BJ (cell line): ENCODE measurements at regions not wholly inside any gene's neighbourhood (a gene's known extent, or its start where the extent isn't known, plus 50 kb on each side); places are given as distances from the start of the nearest gene placed in this dataset.
"Not testable (repeated sequence)": the region's sequence is repeated elsewhere in the genome, so short reads cannot be mapped to it uniquely, and the experiment has no call there.

ENCODE experiments used
- CTCF ChIA-PET: fragments of 350-600 bp; formaldehyde crosslinking; extraction: SDS; loops from one replicate; lab custom pipeline; 2021; ENCODE audit warnings: antibody characterized with exemption, inconsistent platforms; lab: Yijun Ruan, JAX
- POLR2A ChIA-PET: fragments of 300-600 bp; sonication (Branson Sonifier 250); formaldehyde crosslinking; extraction: SDS; loops from one replicate; lab custom pipeline; 2021; ENCODE audit warnings: antibody characterized with exemption; lab: Charles Lee
- DNase-seq: peaks from one replicate; pipeline ENCODE4 v3.0.0-alpha.2; 2011; ENCODE audit warnings: low read depth
- H3K27me3 ChIP-seq: 2 replicates; pipeline ENCODE4 v1.6.0; 2011; ENCODE audit warnings: low read length; ENCODE audit not compliant: control insufficient read depth, insufficient read depth
- H3K36me3 ChIP-seq: 2 replicates; pipeline ENCODE4 v1.5.1; 2011; ENCODE audit warnings: low read length; ENCODE audit not compliant: control insufficient read depth, insufficient read depth
- H3K4me3 ChIP-seq: 2 replicates; pipeline ENCODE4 v1.5.1; 2011; ENCODE audit warnings: low read depth, mild to moderate bottlenecking, control low read depth, low read length
- TF ChIP-seq, protein P1 (sequence below): IDR thresholded peaks from 2 replicates; pipeline ENCODE4 v1.5.1; 2011; ENCODE audit warnings: low read depth, mild to moderate bottlenecking, control low read depth, inconsistent platforms, low read length, moderate library complexity; ENCODE audit not compliant: insufficient read depth

DNA sequence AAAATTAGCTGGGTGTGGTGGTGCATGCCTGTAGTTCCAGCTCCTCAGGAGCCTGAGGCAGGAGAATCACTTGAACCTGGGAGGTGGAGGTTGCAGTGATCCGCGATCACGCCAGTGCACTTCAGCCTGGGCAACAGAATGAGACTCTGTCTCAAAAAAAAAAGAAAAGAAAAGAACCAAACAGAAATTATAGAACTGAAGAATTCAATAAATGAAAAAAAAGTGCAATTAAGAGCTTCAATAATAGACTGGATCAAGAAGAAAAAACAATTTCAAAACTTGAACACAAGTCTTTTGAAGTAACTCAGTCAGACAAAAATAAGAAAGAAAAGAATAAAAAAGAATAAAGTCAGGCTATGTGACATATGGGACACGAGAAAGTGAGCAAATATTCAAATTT lies 175.8 kb upstream of the ZSWIM2 start:
- H3K4me3 ChIP-seq, result no peak overlapping the region
- ChIA-PET POLR2A (no interaction called here), CTCF (no interaction called here)
- no peak for DNase-seq
- no peaks in the 10 kb centered on the region for H3K36me3 ChIP-seq
- no peaks in the 10 kb centered on the region for H3K27me3 ChIP-seq
- TF ChIP-seq, protein P1, sequence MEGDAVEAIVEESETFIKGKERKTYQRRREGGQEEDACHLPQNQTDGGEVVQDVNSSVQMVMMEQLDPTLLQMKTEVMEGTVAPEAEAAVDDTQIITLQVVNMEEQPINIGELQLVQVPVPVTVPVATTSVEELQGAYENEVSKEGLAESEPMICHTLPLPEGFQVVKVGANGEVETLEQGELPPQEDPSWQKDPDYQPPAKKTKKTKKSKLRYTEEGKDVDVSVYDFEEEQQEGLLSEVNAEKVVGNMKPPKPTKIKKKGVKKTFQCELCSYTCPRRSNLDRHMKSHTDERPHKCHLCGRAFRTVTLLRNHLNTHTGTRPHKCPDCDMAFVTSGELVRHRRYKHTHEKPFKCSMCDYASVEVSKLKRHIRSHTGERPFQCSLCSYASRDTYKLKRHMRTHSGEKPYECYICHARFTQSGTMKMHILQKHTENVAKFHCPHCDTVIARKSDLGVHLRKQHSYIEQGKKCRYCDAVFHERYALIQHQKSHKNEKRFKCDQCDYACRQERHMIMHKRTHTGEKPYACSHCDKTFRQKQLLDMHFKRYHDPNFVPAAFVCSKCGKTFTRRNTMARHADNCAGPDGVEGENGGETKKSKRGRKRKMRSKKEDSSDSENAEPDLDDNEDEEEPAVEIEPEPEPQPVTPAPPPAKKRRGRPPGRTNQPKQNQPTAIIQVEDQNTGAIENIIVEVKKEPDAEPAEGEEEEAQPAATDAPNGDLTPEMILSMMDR, result no peak

- POLR2A ChIA-PET, H3K36me3 ChIP-seq, DNase-seq, H3K27me3 ChIP-seq, H3K4me3 ChIP-seq, CTCF ChIA-PET: not testable (repeated sequence)
These were observed 175.0 kb upstream of the ZSWIM2 start for GRCh38 chr2:187023996-187024395.

- DNase-seq, result no peak
These were observed 168.5 kb upstream of the ZSWIM2 start for GRCh38 chr2:187017438-187017837.

DNA sequence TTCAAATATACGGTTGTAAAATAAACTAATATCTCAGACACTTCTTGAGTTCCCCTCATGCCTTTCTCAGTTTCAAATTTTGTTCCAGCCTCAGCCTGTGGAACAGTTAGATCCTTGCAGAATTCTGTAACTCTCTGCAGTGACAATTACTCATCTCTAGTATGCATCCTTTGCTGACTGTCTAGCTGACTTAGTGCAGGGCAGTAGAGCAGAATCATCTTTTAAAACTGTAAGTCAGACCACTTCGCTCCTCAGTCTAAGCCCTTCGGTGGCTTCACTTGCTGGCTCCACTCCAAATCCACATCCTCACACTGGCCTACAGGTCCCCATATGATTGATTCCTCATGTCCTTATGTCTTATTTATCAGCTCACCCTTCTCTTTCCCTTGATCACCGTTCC lies 164.1 kb upstream of the ZSWIM2 start:
- Histone ChIP-seq H3K27me3 (no peaks in the 10 kb centered on the region), H3K4me3 (no peak overlapping the region), H3K36me3 (no peaks in the 10 kb centered on the region)
- TF ChIP-seq, protein P1, result no peak
- no peak for DNase-seq
- ChIA-PET CTCF (interaction anchor here (0.9 kb wide), 1 partner anchor 94 kb away, joined by 3 read pairs; no protein-coding TSS in a partner anchor), POLR2A (no interaction called here)

More at GRCh38 chr2:187017438-187017837, 168.5 kb upstream of the ZSWIM2 start:
- H3K27me3 ChIP-seq, result no peaks in the 10 kb centered on the region
- no peak overlapping the region for H3K4me3 ChIP-seq
- TF ChIP-seq, protein P1, result no peak
- ChIA-PET POLR2A (no interaction called here), CTCF (no interaction called here)
- no peaks in the 10 kb centered on the region for H3K36me3 ChIP-seq

- CTCF ChIA-PET, result no interaction called here
- H3K4me3 ChIP-seq, result no peak overlapping the region
These were observed 162.3 kb upstream of the ZSWIM2 start for GRCh38 chr2:187011206-187011832.

More at GRCh38 chr2:187011206-187011832, 162.3 kb upstream of the ZSWIM2 start:
- Histone ChIP-seq H3K36me3 (no peaks in the 10 kb centered on the region), H3K27me3 (no peaks in the 10 kb centered on the region)
- DNase-seq, result no peak
- POLR2A ChIA-PET, result no interaction called here
- TF ChIP-seq, protein P1, result no peak
